Kidney (tissue), 13 donors: ENCODE measurements at regions not wholly inside any gene's neighbourhood (a gene's known extent, or its start where the extent isn't known, plus 50 kb on each side); places are given as distances from the start of the nearest gene placed in this dataset.

Experiments used
- DNase-seq, 5 donors: peaks; one replicate each; pipeline ENCODE4 v3.0.0-alpha.2; 2013 to 2020
- FAIRE-seq: peaks from 2 replicates; lab custom pipeline; 2012; peaks lifted over from hg19 to GRCh38; lab: Jason Lieb, UNC
- H3K27ac ChIP-seq, 2 donors: one replicate each; pipeline ENCODE4 v1.7.0; 2013; ENCODE audit warnings: low read depth in 2 of 2, low read length in 2 of 2, inconsistent platforms in 1 of 2
- H3K27me3 ChIP-seq: one replicate; pipeline ENCODE4 v1.7.1; 2013; ENCODE audit warnings: low read length, inconsistent platforms; ENCODE audit not compliant: control insufficient read depth, insufficient read depth
- H3K36me3 ChIP-seq, 3 donors: one replicate each; pipeline versions ENCODE4 v1.7.0 to v1.7.1; 2013; ENCODE audit warnings: low read length in 3 of 3, control low read depth in 1 of 3, inconsistent platforms in 1 of 3; ENCODE audit not compliant: insufficient read depth in 3 of 3, control insufficient read depth in 2 of 3
- H3K4me1 ChIP-seq, 3 donors: one replicate each; pipeline versions ENCODE4 v1.7.0 to v1.7.1; 2013; ENCODE audit warnings: low read length in 3 of 3, inconsistent platforms in 1 of 3, low read depth in 1 of 3; ENCODE audit not compliant: control insufficient read depth in 2 of 3, insufficient read depth in 2 of 3
- H3K4me3 ChIP-seq, 3 donors: one replicate each; pipeline versions ENCODE4 v1.7.0 to v1.8.1; 2013; ENCODE audit warnings: low read length in 3 of 3, control low read depth in 1 of 3, inconsistent platforms in 1 of 3
- H3K9ac ChIP-seq, 3 donors: one replicate each; pipeline versions ENCODE4 v1.7.0 to v1.7.1; 2013; ENCODE audit warnings: low read length in 3 of 3, control low read depth in 1 of 3, inconsistent platforms in 1 of 3
- H3K9me3 ChIP-seq, 3 donors: one replicate each; pipeline versions ENCODE4 v1.7.0 to v1.7.1; 2013; ENCODE audit warnings: low read length in 3 of 3, control low read depth in 1 of 3, inconsistent platforms in 1 of 3; ENCODE audit not compliant: control insufficient read depth in 2 of 3, insufficient read depth in 1 of 3
- CTCF ChIP-seq: IDR thresholded peaks from 3 replicates; pipeline ENCODE4 v1.5.1; 2012; ENCODE audit warnings: mild to moderate bottlenecking, moderate library complexity, borderline replicate concordance; ENCODE audit not compliant: insufficient read depth; ENCODE audit errors: extremely low read depth
- intact Hi-C: fragments of 100-400 bp; cut with DNase I; formaldehyde crosslinking; loops from one replicate; pipeline ENCODE4 v1.11.1; 2022
- donor health status: control.
- donor health status: control.
- donor health status: control.
- donor health status: control.
- donor health status: control.
- donor health status: DM: yes; HTN: yes; CAD: no.
- donor health status: Normal renal cell carcinoma (clear cell type).

GRCh38 chr6:9487128-9487527 is 927.7 kb downstream of the TFAP2A start:
- intact Hi-C loops, result no loop called here
- Histone ChIP-seq H3K9me3 (no peaks in the 10 kb centered on the region), H3K9ac (no peak overlapping the region), H3K36me3 (no peaks in the 10 kb centered on the region), H3K27ac (no peak overlapping the region), H3K4me3 (no peak overlapping the region), H3K27me3 (no peaks in the 10 kb centered on the region), H3K4me1 (no peaks in the 10 kb centered on the region)
- DNase-seq (no peak), FAIRE-seq (no peak)
- no peak for TF ChIP-seq CTCF

GRCh38 chr6:9485992-9486391 is 928.9 kb downstream of the TFAP2A start:
- Histone ChIP-seq H3K4me1 (no peaks in the 10 kb centered on the region), H3K36me3 (no peaks in the 10 kb centered on the region), H3K27ac (no peak overlapping the region), H3K9ac (no peak overlapping the region), H3K4me3 (no peak overlapping the region), H3K27me3 (no peaks in the 10 kb centered on the region), H3K9me3 (no peaks in the 10 kb centered on the region)
- intact Hi-C loops, result no loop called here
- DNase-seq, result no peak
- TF ChIP-seq CTCF, result no peak
- FAIRE-seq, result no peak

- Histone ChIP-seq H3K4me1 (no peaks in the 10 kb centered on the region), H3K4me3 (no peak overlapping the region), H3K36me3 (no peaks in the 10 kb centered on the region), H3K9me3 (no peaks in the 10 kb centered on the region), H3K27me3 (no peaks in the 10 kb centered on the region), H3K9ac (no peak overlapping the region), H3K27ac (no peak overlapping the region)
- no peak for TF ChIP-seq CTCF
- FAIRE-seq (no peak), DNase-seq (no peak)
- intact Hi-C loops, result no loop called here
Measured at GRCh38 chr6:9484686-9485085, 930.2 kb downstream of the TFAP2A start.

- no peak overlapping the region for H3K4me3 ChIP-seq
- no peaks in the 10 kb centered on the region for H3K9me3 ChIP-seq
- no peak overlapping the region for H3K9ac ChIP-seq
- no peak overlapping the region for H3K27ac ChIP-seq
- TF ChIP-seq CTCF, result no peak
- no peaks in the 10 kb centered on the region for H3K27me3 ChIP-seq
- intact Hi-C loops, result no loop called here
- DNase-seq, result no peak
- no peak for FAIRE-seq
- no peaks in the 10 kb centered on the region for H3K36me3 ChIP-seq
- no peaks in the 10 kb centered on the region for H3K4me1 ChIP-seq
Measured at GRCh38 chr6:9484091-9484490, 930.8 kb downstream of the TFAP2A start.
